Ascending aorta (tissue), 2 donors: ENCODE measurements at regions not wholly inside any gene's neighbourhood (a gene's known extent, or its start where the extent isn't known, plus 50 kb on each side); places are given as distances from the start of the nearest gene placed in this dataset.

ENCODE experiments used
- DNase-seq, 2 donors: peaks; one replicate each; pipeline ENCODE4 v3.0.0-alpha.2; 2019; ENCODE audit warnings: low spot score in 2 of 2
- H3K27ac ChIP-seq, 2 donors: fragments of 200-600 bp; sonication (generic); one replicate each; pipeline ENCODE4 v1.5.1; 2016 to 2017; ENCODE audit warnings: mild to moderate bottlenecking in 1 of 2
- H3K27me3 ChIP-seq: fragments of 200-600 bp; sonication (generic); one replicate; pipeline ENCODE4 v1.5.1; 2017
- H3K36me3 ChIP-seq, 2 donors: fragments of 200-600 bp; sonication (generic); one replicate each; pipeline ENCODE4 v1.5.1; 2016
- H3K4me1 ChIP-seq, 2 donors: fragments of 200-600 bp; sonication (generic); one replicate each; pipeline ENCODE4 v1.5.1; 2016 to 2017; ENCODE audit warnings: mild to moderate bottlenecking in 1 of 2
- H3K4me3 ChIP-seq, 2 donors: fragments of 200-600 bp; sonication (generic); one replicate each; pipeline ENCODE4 v1.5.1; 2016 to 2017; ENCODE audit warnings: mild to moderate bottlenecking in 1 of 2
- H3K9me3 ChIP-seq, 2 donors: fragments of 200-600 bp; sonication (generic); one replicate each; pipeline ENCODE4 v1.5.1; 2016
- CTCF ChIP-seq, 3 experiments: fragments of 200-600 bp in 2 of 3; fragments of 450-650 bp in 1 of 3; sonication (generic) in 2 of 3; IDR thresholded peaks; one replicate each; pipeline ENCODE4 v1.5.1; 2016 to 2019; ENCODE audit warnings: antibody characterized with exemption in 3 of 3, mild to moderate bottlenecking in 1 of 3, moderate library complexity in 1 of 3
- intact Hi-C: fragments of 100-400 bp; cut with DNase I; formaldehyde crosslinking; loops from one replicate; pipeline ENCODE4 v1.15.1; 2023

DNA sequence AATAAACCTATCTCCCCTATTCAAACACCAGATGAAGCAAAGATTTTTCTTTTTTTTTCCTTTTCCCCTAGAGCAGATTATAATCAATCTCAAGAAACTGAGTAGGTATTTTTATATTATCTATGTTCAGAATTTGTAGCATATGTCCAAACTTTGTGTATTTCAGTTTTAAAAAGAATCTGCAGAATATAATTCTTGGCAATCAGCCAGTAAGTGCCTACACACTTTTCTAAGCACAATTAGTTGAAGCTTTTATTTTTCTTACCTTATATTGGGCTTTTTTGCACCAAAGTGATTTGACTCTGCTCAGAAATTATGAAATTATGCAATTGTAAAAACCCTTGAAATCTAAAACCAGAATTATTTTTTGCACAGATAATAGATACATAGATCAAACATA, 315.8 kb upstream of the PHF14 start:
- no peak for DNase-seq
- H3K4me1 ChIP-seq = no peaks in the 10 kb centered on the region
- no peaks in the 10 kb centered on the region for H3K9me3 ChIP-seq
- intact Hi-C loops = no loop called here
- H3K27ac ChIP-seq = no peak overlapping the region
- no peak overlapping the region for H3K4me3 ChIP-seq
- H3K36me3 ChIP-seq = no peaks in the 10 kb centered on the region
- no peak for TF ChIP-seq CTCF (IDR thresholded peaks at IDR 0.05)
- H3K27me3 ChIP-seq = no peaks in the 10 kb centered on the region

DNA sequence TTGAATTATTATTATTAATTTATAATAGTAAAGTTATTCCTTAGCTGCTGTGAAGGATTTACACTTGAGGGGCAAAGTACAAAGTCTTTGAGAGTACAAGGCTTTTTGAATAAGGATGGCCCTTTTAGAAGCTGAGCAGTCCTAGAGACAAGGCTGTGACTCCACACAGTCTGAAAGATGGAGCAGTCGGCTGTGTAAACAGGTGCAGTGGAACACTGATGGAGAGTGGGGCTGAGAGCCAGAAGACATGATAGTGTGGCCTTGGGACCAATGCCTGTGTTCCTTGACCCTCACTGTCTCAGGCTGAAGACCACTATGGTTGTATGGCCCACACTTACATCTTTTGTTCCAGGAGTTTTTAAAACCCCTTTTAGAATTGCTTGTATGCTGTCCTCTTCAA, 311.2 kb upstream of the PHF14 start:
- Histone ChIP-seq H3K4me1 (no peaks in the 10 kb centered on the region), H3K4me3 (no peak overlapping the region), H3K36me3 (no peaks in the 10 kb centered on the region), H3K27me3 (no peaks in the 10 kb centered on the region), H3K27ac (no peak overlapping the region), H3K9me3 (no peaks in the 10 kb centered on the region)
- TF ChIP-seq CTCF (IDR thresholded peaks at IDR 0.05) = no peak
- no peak for DNase-seq
- intact Hi-C loops = no loop called here

DNA sequence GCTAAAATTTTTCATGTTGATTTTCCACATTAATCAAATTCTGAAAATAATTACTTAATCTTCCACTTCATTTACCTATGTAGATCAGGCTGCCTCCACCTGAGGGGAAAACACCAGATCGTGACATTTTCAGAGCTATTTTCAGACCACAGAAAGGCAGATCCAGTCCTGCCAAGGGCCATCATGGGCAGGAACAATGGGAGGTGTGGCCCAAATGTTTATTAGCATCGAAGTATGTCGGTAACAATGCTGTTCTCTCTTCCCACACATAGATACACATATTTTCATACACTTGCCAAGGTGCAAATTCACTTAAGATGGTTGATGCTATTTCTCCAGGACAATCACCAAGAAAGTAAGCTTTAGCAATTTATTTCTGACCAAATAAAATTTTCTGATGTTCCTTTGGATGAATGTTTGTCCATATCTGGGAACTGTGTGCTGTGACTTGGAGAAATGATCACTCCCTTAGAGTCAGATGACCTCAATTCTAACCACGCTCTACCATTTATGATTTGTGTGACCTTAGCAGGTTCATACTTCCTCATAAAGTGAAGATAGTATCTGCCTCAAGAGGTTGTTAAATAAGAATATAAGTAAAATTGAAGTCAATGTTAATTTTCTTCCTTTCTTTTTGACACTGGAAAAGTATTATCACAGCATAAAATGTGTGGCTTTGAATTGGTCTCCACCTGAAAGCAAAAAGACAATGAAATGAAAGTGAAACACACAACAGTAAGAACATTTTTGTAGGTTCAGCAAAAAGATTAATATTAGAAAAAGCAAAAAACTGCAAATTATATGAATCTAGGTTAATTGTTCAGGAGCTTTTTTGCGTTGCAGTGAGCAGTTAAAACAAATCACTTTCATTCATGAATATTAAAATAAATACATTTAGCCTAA, 310.4 kb upstream of the PHF14 start:
- DNase-seq = no peak
- Histone ChIP-seq H3K36me3 (no peaks in the 10 kb centered on the region), H3K9me3 (no peaks in the 10 kb centered on the region), H3K27ac (no peak overlapping the region), H3K4me1 (no peaks in the 10 kb centered on the region), H3K4me3 (no peak overlapping the region), H3K27me3 (no peaks in the 10 kb centered on the region)
- intact Hi-C loops = no loop called here
- no peak for TF ChIP-seq CTCF (IDR thresholded peaks at IDR 0.05)

DNA sequence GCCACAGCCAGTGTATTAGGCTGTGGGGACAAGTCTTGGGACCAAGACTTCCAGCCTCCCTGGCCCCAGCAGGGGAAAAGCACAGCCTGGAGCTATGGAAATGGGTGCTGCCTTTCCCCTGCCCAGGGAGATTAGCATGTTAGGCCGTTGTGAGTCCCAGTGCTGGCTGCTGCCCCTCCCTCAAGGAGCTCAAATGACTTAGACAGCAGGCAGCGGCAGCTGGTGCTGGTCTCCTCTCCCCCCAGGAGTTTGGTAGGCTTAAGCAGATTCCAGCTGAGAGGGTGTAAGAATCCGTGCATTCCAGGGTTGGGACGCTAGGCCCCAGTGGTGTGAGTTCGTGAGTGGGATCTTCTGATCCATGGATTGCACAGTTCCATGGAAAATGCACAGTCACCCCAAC, 301.5 kb upstream of the PHF14 start:
- Histone ChIP-seq H3K9me3 (no peaks in the 10 kb centered on the region), H3K4me3 (no peak overlapping the region), H3K4me1 (no peaks in the 10 kb centered on the region), H3K27me3 (no peaks in the 10 kb centered on the region), H3K36me3 (no peaks in the 10 kb centered on the region), H3K27ac (no peak overlapping the region)
- DNase-seq = no peak
- intact Hi-C loops = no loop called here
- TF ChIP-seq CTCF (IDR thresholded peaks at IDR 0.05) = no peak

DNA sequence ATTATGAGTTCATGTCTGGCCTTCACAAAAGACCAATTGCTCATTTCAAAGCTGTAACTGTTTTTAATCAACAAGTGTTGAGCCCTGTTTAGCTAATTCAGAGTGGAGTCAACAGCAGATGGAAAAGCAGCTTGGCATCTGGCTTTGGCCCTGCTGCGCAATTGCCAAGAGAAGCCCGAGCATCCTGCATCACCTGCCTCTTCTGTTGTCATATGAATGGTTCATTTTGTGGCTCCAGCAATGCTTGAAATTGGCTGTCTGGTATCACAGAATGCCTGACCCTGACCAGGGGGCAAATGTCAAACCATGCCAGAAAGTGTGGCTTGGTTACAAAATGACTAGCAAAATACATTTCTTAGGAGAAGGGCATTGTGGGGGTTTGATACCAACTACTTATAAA, 296.5 kb upstream of the PHF14 start:
- Histone ChIP-seq H3K36me3 (no peaks in the 10 kb centered on the region), H3K9me3 (no peaks in the 10 kb centered on the region), H3K27me3 (no peaks in the 10 kb centered on the region), H3K27ac (no peak overlapping the region), H3K4me3 (no peak overlapping the region), H3K4me1 (no peaks in the 10 kb centered on the region)
- TF ChIP-seq CTCF (IDR thresholded peaks at IDR 0.05) = no peak
- intact Hi-C loops = no loop called here
- no peak for DNase-seq
